ENCODE measurements at regions not wholly inside any gene's neighbourhood (a gene's known extent, or its start where the extent isn't known, plus 50 kb on each side); places are given as distances from the start of the nearest gene placed in this dataset.

DNA sequence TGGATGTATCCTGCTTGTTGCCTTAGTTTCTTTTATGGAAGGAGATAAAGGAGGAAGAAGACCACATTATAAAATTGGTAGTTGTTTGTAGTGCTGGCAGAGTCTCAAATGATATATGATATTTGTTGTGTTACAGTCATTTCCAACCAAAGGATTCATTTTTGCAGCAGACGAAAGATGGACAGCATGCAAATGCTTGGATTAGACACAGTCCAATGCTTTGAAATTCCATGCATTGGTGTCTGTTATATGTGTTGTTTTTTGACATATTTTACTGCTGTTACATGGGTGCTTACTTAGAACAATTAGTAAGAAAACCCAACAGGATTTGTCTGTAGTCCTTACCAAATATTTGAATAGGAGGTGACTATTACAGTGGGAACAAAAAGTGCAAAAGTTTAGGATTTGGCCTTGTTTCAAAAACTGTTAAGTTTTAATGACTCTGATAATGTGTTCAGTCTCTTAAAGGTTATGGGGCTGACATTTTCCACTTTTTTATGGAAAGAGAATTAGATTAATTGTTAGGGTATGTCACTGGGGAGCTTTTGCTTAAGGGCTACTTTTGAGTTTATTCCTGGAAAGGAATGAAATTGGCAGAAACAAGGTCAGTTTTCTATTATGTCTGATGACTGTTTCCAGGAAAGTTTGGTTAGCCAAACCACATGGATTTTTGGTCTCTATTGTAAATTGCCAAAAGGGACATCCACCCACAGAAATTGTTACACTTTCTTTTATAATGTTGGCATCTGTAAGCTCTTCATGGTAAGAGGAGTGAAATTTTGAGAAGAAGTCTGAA is 229.4 kb upstream of the MMADHC start:
- no peak for TF ChIP-seq EZH2 (IDR thresholded peaks at IDR 0.05; ENCODE audit: insufficient read depth, poor library complexity, severe bottlenecking)
- TF ChIP-seq EZH2phosphoT487 (IDR thresholded peaks at IDR 0.05; ENCODE audit: insufficient read depth, low read depth): no peak
